ENCODE measurements at regions not wholly inside any gene's neighbourhood (a gene's known extent, or its start where the extent isn't known, plus 50 kb on each side); places are given as distances from the start of the nearest gene placed in this dataset.

DNA sequence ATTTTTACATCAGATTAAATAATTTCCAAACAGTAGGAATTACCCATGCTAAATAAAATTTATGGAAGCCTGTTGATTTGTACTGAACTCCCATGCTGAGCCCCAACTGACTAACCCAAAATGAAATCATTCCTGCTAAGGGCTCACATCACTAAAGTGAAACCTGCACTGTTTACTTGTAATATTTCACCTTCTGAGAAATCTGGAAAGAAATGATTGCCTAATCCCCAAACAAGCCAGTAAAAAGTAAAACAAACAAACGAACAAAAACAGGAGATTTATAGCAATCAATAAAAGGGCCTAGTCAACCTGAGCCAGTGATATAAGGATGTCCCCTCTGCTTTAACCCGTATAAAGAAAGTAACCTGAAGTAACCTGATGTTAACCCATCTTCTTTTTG, 1599.8 kb downstream of the OLFM4 start:
- Histone ChIP-seq H3K4ac (replicated peaks; ENCODE audit: insufficient read length, low read depth, low read length) (no peak overlapping the region), H4K5ac (ENCODE audit: insufficient read length, low read depth, low read length) (no peak overlapping the region), H3K14ac (ENCODE audit: insufficient read length) (no peak overlapping the region), H3K4me1 (replicated peaks in 1 of 4; ENCODE audit: control insufficient read depth in 3 of 4, insufficient read depth in 4 of 4, low read length in 3 of 4) (no peaks in the 10 kb centered on the region), H3K9ac (replicated peaks in 1 of 4; ENCODE audit: extremely low read depth in 1 of 4, low read depth in 3 of 4, low read length in 3 of 4) (no peak overlapping the region), H2AK5ac (ENCODE audit: low read depth, low read length) (no peak overlapping the region), H2BK5ac (ENCODE audit: low read depth, low read length) (no peak overlapping the region), H4K20me1 (replicated peaks in 1 of 2; ENCODE audit: control insufficient read depth in 1 of 2, insufficient read depth in 2 of 2, low read length in 2 of 2) (no peaks in the 10 kb centered on the region), H3K79me1 (ENCODE audit: low read depth, low read length) (no peaks in the 10 kb centered on the region), H3K4me3 (ENCODE audit: extremely low read depth in 1 of 4, insufficient read depth in 2 of 4, low read depth in 3 of 4, low read length in 4 of 4) (no peak overlapping the region), H4K8ac (ENCODE audit: extremely low read depth, insufficient read depth, low read length) (no peak overlapping the region), H3K56ac (replicated peaks; ENCODE audit: insufficient read length, low read depth, low read length) (no peak overlapping the region), H3K23me2 (ENCODE audit: low read depth, low read length) (no peaks in the 10 kb centered on the region), H2BK15ac (ENCODE audit: low read length) (no peak overlapping the region), H3K27me3 (replicated peaks in 1 of 4; ENCODE audit: control insufficient read depth in 3 of 4, extremely low read depth in 1 of 4, insufficient read depth in 3 of 4, low read length in 3 of 4) (no peaks in the 10 kb centered on the region), H4K91ac (replicated peaks; ENCODE audit: insufficient read length, low read length) (no peak overlapping the region), H2AFZ (ENCODE audit: low read length) (no peak overlapping the region), H3K36me3 (ENCODE audit: control insufficient read depth in 2 of 4, insufficient read depth in 4 of 4, low read length in 3 of 4) (no peaks in the 10 kb centered on the region), H3K4me2 (ENCODE audit: insufficient read depth in 1 of 2, low read depth in 2 of 2, low read length in 2 of 2) (no peak overlapping the region), H3K9me3 (ENCODE audit: insufficient read depth in 2 of 2, low read depth in 1 of 2, low read length in 1 of 2) (no peaks in the 10 kb centered on the region), H2BK120ac (replicated peaks; ENCODE audit: low read depth, low read length) (no peak overlapping the region), H2BK20ac (ENCODE audit: low read length) (no peak overlapping the region), H3K79me2 (ENCODE audit: control insufficient read depth in 1 of 2, insufficient read depth in 2 of 2, low read length in 2 of 2) (no peaks in the 10 kb centered on the region), H2BK12ac (ENCODE audit: low read depth, low read length) (no peak overlapping the region), H3K27ac (ENCODE audit: low read depth, low read length) (no peak overlapping the region), H3K18ac (ENCODE audit: extremely low read depth, low read length) (no peak overlapping the region), H3K23ac (ENCODE audit: insufficient read length) (no peak overlapping the region)
- WGBS, 2 experiments (ENCODE audit: extremely low coverage in 1 of 2, insufficient coverage in 1 of 2, insufficient read length in 1 of 2, insufficient replicate concordance in 2 of 2, low coverage in 1 of 2, low lambda C conversion rate in 2 of 2, missing lambda C conversion rate in 1 of 2), result 94% methylated on average over 2 of the region's 2 CpGs; no CpG with 5 or more reads in 1 of the 2 experiments
- no peak for DNase-seq (ENCODE audit: low read depth in 1 of 2, low spot score in 2 of 2)
- POLR2A ChIA-PET (ENCODE audit: partially characterized antibody), result no interaction called here
- no peak for FAIRE-seq
- CTCF ChIA-PET (ENCODE audit: partially characterized antibody), result no interaction called here
- TF ChIP-seq JUN (IDR thresholded peaks at IDR 0.05; ENCODE audit: low read depth, low read length) (no peak), TEAD4 (IDR thresholded peaks at IDR 0.05; ENCODE audit: low read depth, low read length) (no peak), SUZ12 (IDR thresholded peaks at IDR 0.05; ENCODE audit: low read length) (no peak), EZH2 (IDR thresholded peaks at IDR 0.05; ENCODE audit: low read depth, low read length, severe bottlenecking) (no peak)

Data from H1 (cell line).